ENCODE measurements at regions not wholly inside any gene's neighbourhood (a gene's known extent, or its start where the extent isn't known, plus 50 kb on each side); places are given as distances from the start of the nearest gene placed in this dataset.

DNA sequence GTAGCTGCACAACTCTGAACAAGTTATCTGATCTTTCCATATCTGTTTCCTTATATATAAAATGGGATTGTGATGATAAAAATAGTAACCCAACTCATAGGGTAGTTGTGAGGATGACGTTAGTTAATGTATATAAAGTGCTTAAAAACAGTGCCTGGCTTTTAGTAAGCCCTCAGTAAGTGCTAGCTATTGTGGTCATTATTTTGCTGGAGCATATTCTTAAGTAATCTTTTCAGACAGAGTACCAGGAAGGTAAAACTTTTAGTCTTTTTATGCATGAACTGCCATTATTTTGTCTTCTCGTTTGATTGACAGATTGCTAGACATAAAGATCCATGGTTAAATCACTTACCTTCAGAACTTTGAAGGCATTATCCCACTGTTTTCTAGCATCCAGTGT lies 62.5 kb upstream of the SIM2 start:
- TF ChIP-seq, protein P1, sequence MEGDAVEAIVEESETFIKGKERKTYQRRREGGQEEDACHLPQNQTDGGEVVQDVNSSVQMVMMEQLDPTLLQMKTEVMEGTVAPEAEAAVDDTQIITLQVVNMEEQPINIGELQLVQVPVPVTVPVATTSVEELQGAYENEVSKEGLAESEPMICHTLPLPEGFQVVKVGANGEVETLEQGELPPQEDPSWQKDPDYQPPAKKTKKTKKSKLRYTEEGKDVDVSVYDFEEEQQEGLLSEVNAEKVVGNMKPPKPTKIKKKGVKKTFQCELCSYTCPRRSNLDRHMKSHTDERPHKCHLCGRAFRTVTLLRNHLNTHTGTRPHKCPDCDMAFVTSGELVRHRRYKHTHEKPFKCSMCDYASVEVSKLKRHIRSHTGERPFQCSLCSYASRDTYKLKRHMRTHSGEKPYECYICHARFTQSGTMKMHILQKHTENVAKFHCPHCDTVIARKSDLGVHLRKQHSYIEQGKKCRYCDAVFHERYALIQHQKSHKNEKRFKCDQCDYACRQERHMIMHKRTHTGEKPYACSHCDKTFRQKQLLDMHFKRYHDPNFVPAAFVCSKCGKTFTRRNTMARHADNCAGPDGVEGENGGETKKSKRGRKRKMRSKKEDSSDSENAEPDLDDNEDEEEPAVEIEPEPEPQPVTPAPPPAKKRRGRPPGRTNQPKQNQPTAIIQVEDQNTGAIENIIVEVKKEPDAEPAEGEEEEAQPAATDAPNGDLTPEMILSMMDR (IDR thresholded peaks at IDR 0.05), result no peak
- TF ChIP-seq, protein P2, sequence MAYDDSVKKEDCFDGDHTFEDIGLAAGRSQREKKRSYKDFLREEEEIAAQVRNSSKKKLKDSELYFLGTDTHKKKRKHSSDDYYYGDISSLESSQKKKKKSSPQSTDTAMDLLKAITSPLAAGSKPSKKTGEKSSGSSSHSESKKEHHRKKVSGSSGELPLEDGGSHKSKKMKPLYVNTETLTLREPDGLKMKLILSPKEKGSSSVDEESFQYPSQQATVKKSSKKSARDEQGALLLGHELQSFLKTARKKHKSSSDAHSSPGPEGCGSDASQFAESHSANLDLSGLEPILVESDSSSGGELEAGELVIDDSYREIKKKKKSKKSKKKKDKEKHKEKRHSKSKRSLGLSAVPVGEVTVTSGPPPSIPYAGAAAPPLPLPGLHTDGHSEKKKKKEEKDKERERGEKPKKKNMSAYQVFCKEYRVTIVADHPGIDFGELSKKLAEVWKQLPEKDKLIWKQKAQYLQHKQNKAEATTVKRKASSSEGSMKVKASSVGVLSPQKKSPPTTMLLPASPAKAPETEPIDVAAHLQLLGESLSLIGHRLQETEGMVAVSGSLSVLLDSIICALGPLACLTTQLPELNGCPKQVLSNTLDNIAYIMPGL (CRISPR knock-in tag; IDR thresholded peaks at IDR 0.05), result no peak
- TF ChIP-seq GABPB1 (CRISPR knock-in tag; IDR thresholded peaks at IDR 0.05) (no peak), JUN (CRISPR knock-in tag; IDR thresholded peaks at IDR 0.05) (no peak), OVOL2 (CRISPR knock-in tag; IDR thresholded peaks at IDR 0.05; ENCODE audit: borderline replicate concordance) (no peak), TCF7 (CRISPR knock-in tag; IDR thresholded peaks at IDR 0.05; ENCODE audit: low read depth) (no peak), ZNF121 (CRISPR knock-in tag; IDR thresholded peaks at IDR 0.05) (no peak)
- TF ChIP-seq, protein P3, sequence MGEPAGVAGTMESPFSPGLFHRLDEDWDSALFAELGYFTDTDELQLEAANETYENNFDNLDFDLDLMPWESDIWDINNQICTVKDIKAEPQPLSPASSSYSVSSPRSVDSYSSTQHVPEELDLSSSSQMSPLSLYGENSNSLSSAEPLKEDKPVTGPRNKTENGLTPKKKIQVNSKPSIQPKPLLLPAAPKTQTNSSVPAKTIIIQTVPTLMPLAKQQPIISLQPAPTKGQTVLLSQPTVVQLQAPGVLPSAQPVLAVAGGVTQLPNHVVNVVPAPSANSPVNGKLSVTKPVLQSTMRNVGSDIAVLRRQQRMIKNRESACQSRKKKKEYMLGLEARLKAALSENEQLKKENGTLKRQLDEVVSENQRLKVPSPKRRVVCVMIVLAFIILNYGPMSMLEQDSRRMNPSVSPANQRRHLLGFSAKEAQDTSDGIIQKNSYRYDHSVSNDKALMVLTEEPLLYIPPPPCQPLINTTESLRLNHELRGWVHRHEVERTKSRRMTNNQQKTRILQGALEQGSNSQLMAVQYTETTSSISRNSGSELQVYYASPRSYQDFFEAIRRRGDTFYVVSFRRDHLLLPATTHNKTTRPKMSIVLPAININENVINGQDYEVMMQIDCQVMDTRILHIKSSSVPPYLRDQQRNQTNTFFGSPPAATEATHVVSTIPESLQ (CRISPR knock-in tag; IDR thresholded peaks at IDR 0.05), result no peak
- TF ChIP-seq, protein P4, sequence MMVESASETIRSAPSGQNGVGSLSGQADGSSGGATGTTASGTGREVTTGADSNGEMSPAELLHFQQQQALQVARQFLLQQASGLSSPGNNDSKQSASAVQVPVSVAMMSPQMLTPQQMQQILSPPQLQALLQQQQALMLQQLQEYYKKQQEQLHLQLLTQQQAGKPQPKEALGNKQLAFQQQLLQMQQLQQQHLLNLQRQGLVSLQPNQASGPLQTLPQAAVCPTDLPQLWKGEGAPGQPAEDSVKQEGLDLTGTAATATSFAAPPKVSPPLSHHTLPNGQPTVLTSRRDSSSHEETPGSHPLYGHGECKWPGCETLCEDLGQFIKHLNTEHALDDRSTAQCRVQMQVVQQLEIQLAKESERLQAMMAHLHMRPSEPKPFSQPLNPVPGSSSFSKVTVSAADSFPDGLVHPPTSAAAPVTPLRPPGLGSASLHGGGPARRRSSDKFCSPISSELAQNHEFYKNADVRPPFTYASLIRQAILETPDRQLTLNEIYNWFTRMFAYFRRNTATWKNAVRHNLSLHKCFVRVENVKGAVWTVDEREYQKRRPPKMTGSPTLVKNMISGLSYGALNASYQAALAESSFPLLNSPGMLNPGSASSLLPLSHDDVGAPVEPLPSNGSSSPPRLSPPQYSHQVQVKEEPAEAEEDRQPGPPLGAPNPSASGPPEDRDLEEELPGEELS (CRISPR knock-in tag; IDR thresholded peaks at IDR 0.05), result no peak
- TF ChIP-seq, protein P5, sequence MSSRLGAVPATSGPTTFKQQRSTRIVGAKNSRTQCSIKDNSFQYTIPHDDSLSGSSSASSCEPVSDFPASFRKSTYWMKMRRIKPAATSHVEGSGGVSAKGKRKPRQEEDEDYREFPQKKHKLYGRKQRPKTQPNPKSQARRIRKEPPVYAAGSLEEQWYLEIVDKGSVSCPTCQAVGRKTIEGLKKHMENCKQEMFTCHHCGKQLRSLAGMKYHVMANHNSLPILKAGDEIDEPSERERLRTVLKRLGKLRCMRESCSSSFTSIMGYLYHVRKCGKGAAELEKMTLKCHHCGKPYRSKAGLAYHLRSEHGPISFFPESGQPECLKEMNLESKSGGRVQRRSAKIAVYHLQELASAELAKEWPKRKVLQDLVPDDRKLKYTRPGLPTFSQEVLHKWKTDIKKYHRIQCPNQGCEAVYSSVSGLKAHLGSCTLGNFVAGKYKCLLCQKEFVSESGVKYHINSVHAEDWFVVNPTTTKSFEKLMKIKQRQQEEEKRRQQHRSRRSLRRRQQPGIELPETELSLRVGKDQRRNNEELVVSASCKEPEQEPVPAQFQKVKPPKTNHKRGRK (CRISPR knock-in tag; IDR thresholded peaks at IDR 0.05; ENCODE audit: borderline replicate concordance), result no peak
- TF ChIP-seq, protein P6, sequence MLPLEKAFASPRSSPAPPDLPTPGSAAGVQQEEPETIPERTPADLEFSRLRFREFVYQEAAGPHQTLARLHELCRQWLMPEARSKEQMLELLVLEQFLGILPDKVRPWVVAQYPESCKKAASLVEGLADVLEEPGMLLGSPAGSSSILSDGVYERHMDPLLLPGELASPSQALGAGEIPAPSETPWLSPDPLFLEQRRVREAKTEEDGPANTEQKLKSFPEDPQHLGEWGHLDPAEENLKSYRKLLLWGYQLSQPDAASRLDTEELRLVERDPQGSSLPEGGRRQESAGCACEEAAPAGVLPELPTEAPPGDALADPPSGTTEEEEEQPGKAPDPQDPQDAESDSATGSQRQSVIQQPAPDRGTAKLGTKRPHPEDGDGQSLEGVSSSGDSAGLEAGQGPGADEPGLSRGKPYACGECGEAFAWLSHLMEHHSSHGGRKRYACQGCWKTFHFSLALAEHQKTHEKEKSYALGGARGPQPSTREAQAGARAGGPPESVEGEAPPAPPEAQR (CRISPR knock-in tag; IDR thresholded peaks at IDR 0.05), result no peak
- TF ChIP-seq, protein P7, sequence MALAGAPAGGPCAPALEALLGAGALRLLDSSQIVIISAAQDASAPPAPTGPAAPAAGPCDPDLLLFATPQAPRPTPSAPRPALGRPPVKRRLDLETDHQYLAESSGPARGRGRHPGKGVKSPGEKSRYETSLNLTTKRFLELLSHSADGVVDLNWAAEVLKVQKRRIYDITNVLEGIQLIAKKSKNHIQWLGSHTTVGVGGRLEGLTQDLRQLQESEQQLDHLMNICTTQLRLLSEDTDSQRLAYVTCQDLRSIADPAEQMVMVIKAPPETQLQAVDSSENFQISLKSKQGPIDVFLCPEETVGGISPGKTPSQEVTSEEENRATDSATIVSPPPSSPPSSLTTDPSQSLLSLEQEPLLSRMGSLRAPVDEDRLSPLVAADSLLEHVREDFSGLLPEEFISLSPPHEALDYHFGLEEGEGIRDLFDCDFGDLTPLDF (CRISPR knock-in tag; IDR thresholded peaks at IDR 0.05), result no peak
- TF ChIP-seq, protein P8, sequence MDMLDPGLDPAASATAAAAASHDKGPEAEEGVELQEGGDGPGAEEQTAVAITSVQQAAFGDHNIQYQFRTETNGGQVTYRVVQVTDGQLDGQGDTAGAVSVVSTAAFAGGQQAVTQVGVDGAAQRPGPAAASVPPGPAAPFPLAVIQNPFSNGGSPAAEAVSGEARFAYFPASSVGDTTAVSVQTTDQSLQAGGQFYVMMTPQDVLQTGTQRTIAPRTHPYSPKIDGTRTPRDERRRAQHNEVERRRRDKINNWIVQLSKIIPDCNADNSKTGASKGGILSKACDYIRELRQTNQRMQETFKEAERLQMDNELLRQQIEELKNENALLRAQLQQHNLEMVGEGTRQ (CRISPR knock-in tag; IDR thresholded peaks at IDR 0.05), result no peak
- TF ChIP-seq, protein P9, sequence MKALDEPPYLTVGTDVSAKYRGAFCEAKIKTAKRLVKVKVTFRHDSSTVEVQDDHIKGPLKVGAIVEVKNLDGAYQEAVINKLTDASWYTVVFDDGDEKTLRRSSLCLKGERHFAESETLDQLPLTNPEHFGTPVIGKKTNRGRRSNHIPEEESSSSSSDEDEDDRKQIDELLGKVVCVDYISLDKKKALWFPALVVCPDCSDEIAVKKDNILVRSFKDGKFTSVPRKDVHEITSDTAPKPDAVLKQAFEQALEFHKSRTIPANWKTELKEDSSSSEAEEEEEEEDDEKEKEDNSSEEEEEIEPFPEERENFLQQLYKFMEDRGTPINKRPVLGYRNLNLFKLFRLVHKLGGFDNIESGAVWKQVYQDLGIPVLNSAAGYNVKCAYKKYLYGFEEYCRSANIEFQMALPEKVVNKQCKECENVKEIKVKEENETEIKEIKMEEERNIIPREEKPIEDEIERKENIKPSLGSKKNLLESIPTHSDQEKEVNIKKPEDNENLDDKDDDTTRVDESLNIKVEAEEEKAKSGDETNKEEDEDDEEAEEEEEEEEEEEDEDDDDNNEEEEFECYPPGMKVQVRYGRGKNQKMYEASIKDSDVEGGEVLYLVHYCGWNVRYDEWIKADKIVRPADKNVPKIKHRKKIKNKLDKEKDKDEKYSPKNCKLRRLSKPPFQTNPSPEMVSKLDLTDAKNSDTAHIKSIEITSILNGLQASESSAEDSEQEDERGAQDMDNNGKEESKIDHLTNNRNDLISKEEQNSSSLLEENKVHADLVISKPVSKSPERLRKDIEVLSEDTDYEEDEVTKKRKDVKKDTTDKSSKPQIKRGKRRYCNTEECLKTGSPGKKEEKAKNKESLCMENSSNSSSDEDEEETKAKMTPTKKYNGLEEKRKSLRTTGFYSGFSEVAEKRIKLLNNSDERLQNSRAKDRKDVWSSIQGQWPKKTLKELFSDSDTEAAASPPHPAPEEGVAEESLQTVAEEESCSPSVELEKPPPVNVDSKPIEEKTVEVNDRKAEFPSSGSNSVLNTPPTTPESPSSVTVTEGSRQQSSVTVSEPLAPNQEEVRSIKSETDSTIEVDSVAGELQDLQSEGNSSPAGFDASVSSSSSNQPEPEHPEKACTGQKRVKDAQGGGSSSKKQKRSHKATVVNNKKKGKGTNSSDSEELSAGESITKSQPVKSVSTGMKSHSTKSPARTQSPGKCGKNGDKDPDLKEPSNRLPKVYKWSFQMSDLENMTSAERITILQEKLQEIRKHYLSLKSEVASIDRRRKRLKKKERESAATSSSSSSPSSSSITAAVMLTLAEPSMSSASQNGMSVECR (CRISPR knock-in tag; IDR thresholded peaks at IDR 0.05; ENCODE audit: borderline replicate concordance), result no peak

All from WTC11 (cell line).